ENCODE measurements at regions not wholly inside any gene's neighbourhood (a gene's known extent, or its start where the extent isn't known, plus 50 kb on each side); places are given as distances from the start of the nearest gene placed in this dataset.

GRCh38 chr5:88480245-88480644 lies 211.6 kb upstream of the TMEM161B start:
- Histone ChIP-seq H3K27ac (ENCODE audit: insufficient read depth, low read length, poor library complexity, severe bottlenecking) (no peak overlapping the region), H3K36me3 (ENCODE audit: control insufficient read depth, insufficient read depth, low read length) (no peaks in the 10 kb centered on the region), H3K4me3 (ENCODE audit: insufficient read depth, low read depth, low read length, poor library complexity, severe bottlenecking) (no peak overlapping the region), H3K27me3 (replicated peaks; ENCODE audit: control insufficient read depth, insufficient read depth, low read length, poor library complexity, severe bottlenecking) (no peaks in the 10 kb centered on the region), H3K4me1 (ENCODE audit: control insufficient read depth, insufficient read depth, low read length, poor library complexity, severe bottlenecking) (no peaks in the 10 kb centered on the region), H3K9me3 (ENCODE audit: control insufficient read depth, low read length) (no peaks in the 10 kb centered on the region)
- DNase-seq = no peak

GRCh38 chr5:88474574-88474973 lies 205.9 kb upstream of the TMEM161B start:
- DNase-seq = no peak
- H3K36me3 ChIP-seq (ENCODE audit: control insufficient read depth, insufficient read depth, low read length) = no peaks in the 10 kb centered on the region
- no peak overlapping the region for H3K27ac ChIP-seq (ENCODE audit: insufficient read depth, low read length, poor library complexity, severe bottlenecking)
- H3K9me3 ChIP-seq (ENCODE audit: control insufficient read depth, low read length) = no peaks in the 10 kb centered on the region
- H3K4me1 ChIP-seq (ENCODE audit: control insufficient read depth, insufficient read depth, low read length, poor library complexity, severe bottlenecking) = no peaks in the 10 kb centered on the region
- H3K27me3 ChIP-seq (replicated peaks; ENCODE audit: control insufficient read depth, insufficient read depth, low read length, poor library complexity, severe bottlenecking) = no peaks in the 10 kb centered on the region
- H3K4me3 ChIP-seq (ENCODE audit: insufficient read depth, low read depth, low read length, poor library complexity, severe bottlenecking) = no peak overlapping the region

GRCh38 chr5:88470745-88471144 lies 202.1 kb upstream of the TMEM161B start:
- no peaks in the 10 kb centered on the region for H3K27me3 ChIP-seq (replicated peaks; ENCODE audit: control insufficient read depth, insufficient read depth, low read length, poor library complexity, severe bottlenecking)
- no peaks in the 10 kb centered on the region for H3K4me1 ChIP-seq (ENCODE audit: control insufficient read depth, insufficient read depth, low read length, poor library complexity, severe bottlenecking)
- DNase-seq = no peak
- H3K4me3 ChIP-seq (ENCODE audit: insufficient read depth, low read depth, low read length, poor library complexity, severe bottlenecking) = no peak overlapping the region
- H3K9me3 ChIP-seq (ENCODE audit: control insufficient read depth, low read length) = no peaks in the 10 kb centered on the region
- H3K36me3 ChIP-seq (ENCODE audit: control insufficient read depth, insufficient read depth, low read length) = no peaks in the 10 kb centered on the region
- no peak overlapping the region for H3K27ac ChIP-seq (ENCODE audit: insufficient read depth, low read length, poor library complexity, severe bottlenecking)

- H3K36me3 ChIP-seq (ENCODE audit: control insufficient read depth, insufficient read depth, low read length) = no peaks in the 10 kb centered on the region
- H3K27ac ChIP-seq (ENCODE audit: insufficient read depth, low read length, poor library complexity, severe bottlenecking) = no peak overlapping the region
- no peak for DNase-seq
- H3K4me3 ChIP-seq (ENCODE audit: insufficient read depth, low read depth, low read length, poor library complexity, severe bottlenecking) = no peak overlapping the region
- no peaks in the 10 kb centered on the region for H3K27me3 ChIP-seq (replicated peaks; ENCODE audit: control insufficient read depth, insufficient read depth, low read length, poor library complexity, severe bottlenecking)
- no peaks in the 10 kb centered on the region for H3K9me3 ChIP-seq (ENCODE audit: control insufficient read depth, low read length)
- no peaks in the 10 kb centered on the region for H3K4me1 ChIP-seq (ENCODE audit: control insufficient read depth, insufficient read depth, low read length, poor library complexity, severe bottlenecking)
These were observed 191.3 kb upstream of the TMEM161B start for GRCh38 chr5:88459971-88460370.

GRCh38 chr5:88452820-88453219 lies 184.2 kb upstream of the TMEM161B start:
- Histone ChIP-seq H3K4me1 (ENCODE audit: control insufficient read depth, insufficient read depth, low read length, poor library complexity, severe bottlenecking) (no peaks in the 10 kb centered on the region), H3K36me3 (ENCODE audit: control insufficient read depth, insufficient read depth, low read length) (no peaks in the 10 kb centered on the region), H3K9me3 (ENCODE audit: control insufficient read depth, low read length) (no peaks in the 10 kb centered on the region), H3K27ac (ENCODE audit: insufficient read depth, low read length, poor library complexity, severe bottlenecking) (no peak overlapping the region), H3K4me3 (ENCODE audit: insufficient read depth, low read depth, low read length, poor library complexity, severe bottlenecking) (no peak overlapping the region), H3K27me3 (replicated peaks; ENCODE audit: control insufficient read depth, insufficient read depth, low read length, poor library complexity, severe bottlenecking) (no peaks in the 10 kb centered on the region)
- DNase-seq = no peak

GRCh38 chr5:88450239-88450638 lies 181.6 kb upstream of the TMEM161B start:
- H3K4me1 ChIP-seq (ENCODE audit: control insufficient read depth, insufficient read depth, low read length, poor library complexity, severe bottlenecking) = no peaks in the 10 kb centered on the region
- H3K27me3 ChIP-seq (replicated peaks; ENCODE audit: control insufficient read depth, insufficient read depth, low read length, poor library complexity, severe bottlenecking) = no peaks in the 10 kb centered on the region
- H3K36me3 ChIP-seq (ENCODE audit: control insufficient read depth, insufficient read depth, low read length) = no peaks in the 10 kb centered on the region
- no peaks in the 10 kb centered on the region for H3K9me3 ChIP-seq (ENCODE audit: control insufficient read depth, low read length)
- H3K27ac ChIP-seq (ENCODE audit: insufficient read depth, low read length, poor library complexity, severe bottlenecking) = no peak overlapping the region
- H3K4me3 ChIP-seq (ENCODE audit: insufficient read depth, low read depth, low read length, poor library complexity, severe bottlenecking) = no peak overlapping the region
- DNase-seq = no peak

- Histone ChIP-seq H3K36me3 (ENCODE audit: control insufficient read depth, insufficient read depth, low read length) (no peaks in the 10 kb centered on the region), H3K27ac (ENCODE audit: insufficient read depth, low read length, poor library complexity, severe bottlenecking) (no peak overlapping the region), H3K4me1 (ENCODE audit: control insufficient read depth, insufficient read depth, low read length, poor library complexity, severe bottlenecking) (no peaks in the 10 kb centered on the region), H3K9me3 (ENCODE audit: control insufficient read depth, low read length) (no peaks in the 10 kb centered on the region), H3K4me3 (ENCODE audit: insufficient read depth, low read depth, low read length, poor library complexity, severe bottlenecking) (no peak overlapping the region), H3K27me3 (replicated peaks; ENCODE audit: control insufficient read depth, insufficient read depth, low read length, poor library complexity, severe bottlenecking) (no peaks in the 10 kb centered on the region)
- no peak for DNase-seq
These were observed 169.4 kb upstream of the TMEM161B start for GRCh38 chr5:88438006-88438405.

- no peak overlapping the region for H3K27ac ChIP-seq (ENCODE audit: insufficient read depth, low read length, poor library complexity, severe bottlenecking)
- DNase-seq = no peak
- H3K36me3 ChIP-seq (ENCODE audit: control insufficient read depth, insufficient read depth, low read length) = no peaks in the 10 kb centered on the region
- H3K27me3 ChIP-seq (replicated peaks; ENCODE audit: control insufficient read depth, insufficient read depth, low read length, poor library complexity, severe bottlenecking) = no peaks in the 10 kb centered on the region
- H3K9me3 ChIP-seq (ENCODE audit: control insufficient read depth, low read length) = no peaks in the 10 kb centered on the region
- no peak overlapping the region for H3K4me3 ChIP-seq (ENCODE audit: insufficient read depth, low read depth, low read length, poor library complexity, severe bottlenecking)
- no peaks in the 10 kb centered on the region for H3K4me1 ChIP-seq (ENCODE audit: control insufficient read depth, insufficient read depth, low read length, poor library complexity, severe bottlenecking)
These were observed 167.6 kb upstream of the TMEM161B start for GRCh38 chr5:88436290-88436689.

GRCh38 chr5:88428633-88429032 lies 160.0 kb upstream of the TMEM161B start:
- H3K27ac ChIP-seq (ENCODE audit: insufficient read depth, low read length, poor library complexity, severe bottlenecking) = no peak overlapping the region
- H3K4me1 ChIP-seq (ENCODE audit: control insufficient read depth, insufficient read depth, low read length, poor library complexity, severe bottlenecking) = no peaks in the 10 kb centered on the region
- no peak for DNase-seq
- no peaks in the 10 kb centered on the region for H3K27me3 ChIP-seq (replicated peaks; ENCODE audit: control insufficient read depth, insufficient read depth, low read length, poor library complexity, severe bottlenecking)
- no peak overlapping the region for H3K4me3 ChIP-seq (ENCODE audit: insufficient read depth, low read depth, low read length, poor library complexity, severe bottlenecking)
- H3K36me3 ChIP-seq (ENCODE audit: control insufficient read depth, insufficient read depth, low read length) = no peaks in the 10 kb centered on the region
- H3K9me3 ChIP-seq (ENCODE audit: control insufficient read depth, low read length) = no peaks in the 10 kb centered on the region

- no peak for DNase-seq
- no peaks in the 10 kb centered on the region for H3K27me3 ChIP-seq (replicated peaks; ENCODE audit: control insufficient read depth, insufficient read depth, low read length, poor library complexity, severe bottlenecking)
- no peaks in the 10 kb centered on the region for H3K9me3 ChIP-seq (ENCODE audit: control insufficient read depth, low read length)
- H3K27ac ChIP-seq (ENCODE audit: insufficient read depth, low read length, poor library complexity, severe bottlenecking) = no peak overlapping the region
- no peaks in the 10 kb centered on the region for H3K4me1 ChIP-seq (ENCODE audit: control insufficient read depth, insufficient read depth, low read length, poor library complexity, severe bottlenecking)
- no peak overlapping the region for H3K4me3 ChIP-seq (ENCODE audit: insufficient read depth, low read depth, low read length, poor library complexity, severe bottlenecking)
- H3K36me3 ChIP-seq (ENCODE audit: control insufficient read depth, insufficient read depth, low read length) = no peaks in the 10 kb centered on the region
These were observed 157.8 kb upstream of the TMEM161B start for GRCh38 chr5:88426441-88426840.

- Histone ChIP-seq H3K9me3 (ENCODE audit: control insufficient read depth, low read length) (no peaks in the 10 kb centered on the region), H3K27me3 (replicated peaks; ENCODE audit: control insufficient read depth, insufficient read depth, low read length, poor library complexity, severe bottlenecking) (no peaks in the 10 kb centered on the region), H3K36me3 (ENCODE audit: control insufficient read depth, insufficient read depth, low read length) (no peaks in the 10 kb centered on the region), H3K4me1 (ENCODE audit: control insufficient read depth, insufficient read depth, low read length, poor library complexity, severe bottlenecking) (no peaks in the 10 kb centered on the region), H3K27ac (ENCODE audit: insufficient read depth, low read length, poor library complexity, severe bottlenecking) (no peak overlapping the region), H3K4me3 (ENCODE audit: insufficient read depth, low read depth, low read length, poor library complexity, severe bottlenecking) (no peak overlapping the region)
- no peak for DNase-seq
These were observed 156.5 kb upstream of the TMEM161B start for GRCh38 chr5:88425124-88425523.

Measured in effector memory CD4-positive, alpha-beta T cell (primary cell).